SK-N-SH (cell line): ENCODE measurements at regions not wholly inside any gene's neighbourhood (a gene's known extent, or its start where the extent isn't known, plus 50 kb on each side); places are given as distances from the start of the nearest gene placed in this dataset.

Source experiments
- ELF1 ChIP-seq: IDR thresholded peaks from 2 replicates; pipeline ENCODE4 v1.4.0; 2012
- EP300 ChIP-seq, 2 experiments: IDR thresholded peaks; 2 replicates each; pipeline versions ENCODE4 v1.4.0 to v1.6.1; 2012; ENCODE audit warnings: borderline replicate concordance in 1 of 2, low read depth in 1 of 2, low read length in 1 of 2
- FOSL2 ChIP-seq: IDR thresholded peaks from 2 replicates; pipeline ENCODE4 v1.4.0; 2012; ENCODE audit warnings: low read depth, mild to moderate bottlenecking, moderate library complexity, borderline replicate concordance
- FOXJ3 ChIP-seq: sonication (generic); formaldehyde crosslinking; IDR thresholded peaks from 2 replicates; pipeline ENCODE4 v1.5.1; 2020; ENCODE audit warnings: mild to moderate bottlenecking, missing genetic modification reagents
- JUND ChIP-seq: IDR thresholded peaks from 2 replicates; pipeline ENCODE4 v1.4.0; 2012
- MXI1 ChIP-seq: IDR thresholded peaks from 2 replicates; pipeline ENCODE4 v1.6.1; 2012; ENCODE audit warnings: mild to moderate bottlenecking, low read depth, low read length, improper control_type of control experiment
- NRF1 ChIP-seq: IDR thresholded peaks from 2 replicates; pipeline ENCODE4 v1.6.1; 2012; ENCODE audit warnings: low read depth, mild to moderate bottlenecking, low read length
- POLR2AphosphoS5 ChIP-seq: IDR thresholded peaks from 2 replicates; pipeline ENCODE4 v1.6.1; 2012; ENCODE audit warnings: low read depth, low read length
- TF ChIP-seq, protein P1 (sequence below): fragments of 200-600 bp; sonication (generic); IDR thresholded peaks from 2 replicates; pipeline ENCODE4 v1.6.1; 2017; ENCODE audit warnings: antibody characterized with exemption, mild to moderate bottlenecking, moderate library complexity
- TF ChIP-seq, protein P2 (sequence below): IDR thresholded peaks from 2 replicates; pipeline ENCODE4 v1.4.0; 2012; ENCODE audit warnings: low read depth

DNA sequence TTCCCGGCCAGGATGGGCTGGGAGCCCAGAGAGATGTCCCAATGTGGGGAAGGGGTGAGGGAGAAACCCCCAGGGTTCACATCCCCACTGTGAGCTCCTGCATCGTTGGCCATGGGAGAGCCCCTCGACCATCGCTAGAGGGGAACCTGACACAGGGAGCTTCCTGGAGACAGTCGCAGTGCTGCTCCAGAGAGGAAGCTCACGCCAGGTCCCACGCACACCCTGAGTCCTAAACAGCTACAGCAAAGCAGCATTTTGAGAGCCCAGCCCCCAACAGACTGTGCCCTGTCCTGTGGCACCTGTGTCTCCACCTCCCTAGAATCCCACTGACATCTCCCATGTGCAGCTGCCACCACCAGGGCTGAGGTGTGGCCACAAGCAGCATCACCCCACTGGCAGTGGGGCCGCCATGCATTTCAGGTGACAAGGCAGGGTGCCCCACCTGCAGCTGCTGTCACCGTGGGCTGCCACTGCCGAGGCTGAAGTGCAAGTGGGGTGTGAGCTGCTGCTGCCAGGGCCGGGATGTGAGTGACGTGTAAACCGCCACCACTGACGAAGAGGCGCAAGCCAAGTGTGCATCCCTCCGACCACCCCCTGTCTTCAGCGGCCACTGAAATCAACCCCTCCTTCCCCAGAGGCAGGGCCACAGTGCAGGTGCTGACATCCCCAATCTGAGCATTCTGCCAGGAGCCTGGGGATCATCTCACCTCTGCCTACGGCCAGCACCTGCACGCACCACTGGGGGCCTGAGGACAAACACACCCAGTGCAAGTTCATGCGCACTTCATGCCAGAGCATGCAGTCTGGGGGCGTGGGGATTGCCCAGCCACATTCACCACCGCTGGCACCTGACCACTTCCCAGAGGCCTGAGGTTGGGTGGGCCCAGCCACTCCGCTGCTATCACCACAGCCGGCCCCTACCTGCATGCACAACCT, 467.7 kb upstream of the SALL3 start:
- TF ChIP-seq, protein P1, sequence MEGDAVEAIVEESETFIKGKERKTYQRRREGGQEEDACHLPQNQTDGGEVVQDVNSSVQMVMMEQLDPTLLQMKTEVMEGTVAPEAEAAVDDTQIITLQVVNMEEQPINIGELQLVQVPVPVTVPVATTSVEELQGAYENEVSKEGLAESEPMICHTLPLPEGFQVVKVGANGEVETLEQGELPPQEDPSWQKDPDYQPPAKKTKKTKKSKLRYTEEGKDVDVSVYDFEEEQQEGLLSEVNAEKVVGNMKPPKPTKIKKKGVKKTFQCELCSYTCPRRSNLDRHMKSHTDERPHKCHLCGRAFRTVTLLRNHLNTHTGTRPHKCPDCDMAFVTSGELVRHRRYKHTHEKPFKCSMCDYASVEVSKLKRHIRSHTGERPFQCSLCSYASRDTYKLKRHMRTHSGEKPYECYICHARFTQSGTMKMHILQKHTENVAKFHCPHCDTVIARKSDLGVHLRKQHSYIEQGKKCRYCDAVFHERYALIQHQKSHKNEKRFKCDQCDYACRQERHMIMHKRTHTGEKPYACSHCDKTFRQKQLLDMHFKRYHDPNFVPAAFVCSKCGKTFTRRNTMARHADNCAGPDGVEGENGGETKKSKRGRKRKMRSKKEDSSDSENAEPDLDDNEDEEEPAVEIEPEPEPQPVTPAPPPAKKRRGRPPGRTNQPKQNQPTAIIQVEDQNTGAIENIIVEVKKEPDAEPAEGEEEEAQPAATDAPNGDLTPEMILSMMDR, result no peak
- TF ChIP-seq FOXJ3, result no peak
- TF ChIP-seq MXI1, result no peak
- TF ChIP-seq JUND, result no peak
- TF ChIP-seq FOSL2, result no peak
- no peak for TF ChIP-seq ELF1
- no peak for TF ChIP-seq NRF1
- no peak for TF ChIP-seq POLR2AphosphoS5
- TF ChIP-seq, protein P2, sequence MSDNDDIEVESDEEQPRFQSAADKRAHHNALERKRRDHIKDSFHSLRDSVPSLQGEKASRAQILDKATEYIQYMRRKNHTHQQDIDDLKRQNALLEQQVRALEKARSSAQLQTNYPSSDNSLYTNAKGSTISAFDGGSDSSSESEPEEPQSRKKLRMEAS, result no peak
- no peak for TF ChIP-seq EP300 (IDR thresholded peaks at IDR 0.05; ENCODE audit: borderline replicate concordance in 1 of 2, low read depth in 1 of 2, low read length in 1 of 2)
